T-helper 1 cell (primary cell): ENCODE measurements at regions not wholly inside any gene's neighbourhood (a gene's known extent, or its start where the extent isn't known, plus 50 kb on each side); places are given as distances from the start of the nearest gene placed in this dataset.
"Not testable (repeated sequence)": the region's sequence is repeated elsewhere in the genome, so short reads cannot be mapped to it uniquely, and the experiment has no call there.

Experiments used
- DNase-seq, 5 donors: peaks; one replicate each; pipeline ENCODE4 v3.0.0-alpha.2; 2012 to 2020

- no peak for DNase-seq
Observed at GRCh38 chr21:24456358-24456757, 1150.9 kb downstream of the MRPL39 start.

DNA sequence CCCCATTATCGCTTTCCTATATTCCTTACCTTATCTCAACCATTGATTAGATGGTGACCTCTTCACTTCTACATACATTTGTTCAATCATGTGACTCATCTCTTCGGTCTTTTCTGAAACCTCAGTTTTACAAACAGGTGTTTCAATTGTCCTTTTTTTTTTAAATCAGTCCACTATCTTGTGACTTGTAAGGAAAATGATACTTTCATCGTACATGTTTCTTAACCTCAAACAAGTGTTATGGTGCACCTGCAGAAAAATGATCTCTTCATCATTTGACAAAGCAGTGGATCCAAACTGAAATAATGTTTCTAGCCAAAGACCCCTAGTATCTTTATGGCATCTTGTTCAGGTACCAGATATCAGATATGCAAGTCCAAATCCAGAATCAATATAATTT, 1157.2 kb downstream of the MRPL39 start:
- no peak for DNase-seq

GRCh38 chr21:24445517-24445916, 1161.8 kb downstream of the MRPL39 start:
- no peak for DNase-seq

- no peak for DNase-seq
Observed at GRCh38 chr21:24444736-24445135, 1162.5 kb downstream of the MRPL39 start.

DNA sequence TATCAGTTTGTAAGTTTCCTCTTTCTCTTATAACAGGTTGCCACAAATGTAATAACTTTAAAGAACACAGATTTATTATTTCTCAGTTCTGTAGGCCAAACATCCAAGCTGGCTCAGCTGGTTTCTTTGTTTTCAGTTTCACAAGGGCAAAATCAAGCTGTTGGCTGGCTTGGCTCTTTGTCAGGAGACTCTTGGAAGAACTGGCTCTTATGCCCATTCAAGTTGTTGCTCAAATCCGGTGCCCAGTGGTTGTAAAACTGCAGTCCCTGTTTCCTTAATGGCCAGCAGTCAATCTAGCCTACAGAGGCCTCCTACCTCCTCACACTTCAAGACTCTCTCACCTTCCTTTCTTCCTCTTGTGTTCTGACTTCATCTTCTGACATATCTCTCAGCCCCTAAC, 1171.0 kb downstream of the MRPL39 start:
- no peak for DNase-seq

GRCh38 chr21:24428591-24429199, 1178.6 kb downstream of the MRPL39 start:
- peak in 1 of 5 donors; percentile 41 for DNase-seq

- no peak for DNase-seq
Observed at GRCh38 chr21:24424776-24425175, 1182.5 kb downstream of the MRPL39 start.

DNA sequence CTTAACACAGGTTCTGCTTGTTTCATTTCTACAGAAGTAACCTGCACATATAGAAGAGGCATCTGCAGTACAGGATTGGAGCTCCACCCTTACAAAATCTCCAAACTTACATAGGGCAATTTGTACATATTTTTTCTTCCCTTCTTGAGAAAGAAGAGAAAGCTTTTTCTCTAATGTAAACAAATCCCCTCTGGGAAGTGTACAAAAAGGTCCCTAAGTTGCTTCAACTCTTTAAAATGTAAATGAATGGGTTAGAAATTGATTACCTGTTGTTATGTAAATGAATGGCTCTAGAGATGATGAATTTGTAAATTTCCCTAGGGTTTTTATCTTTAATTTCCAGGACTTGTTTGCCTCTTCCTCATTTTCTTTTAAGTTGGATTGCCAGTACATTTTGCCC, 1183.7 kb downstream of the MRPL39 start:
- no peak for DNase-seq

GRCh38 chr21:24420689-24421088, 1186.6 kb downstream of the MRPL39 start:
- DNase-seq: no peak

GRCh38 chr21:24419641-24420040, 1187.6 kb downstream of the MRPL39 start:
- DNase-seq: not testable (repeated sequence)

GRCh38 chr21:24418671-24419070, 1188.6 kb downstream of the MRPL39 start:
- DNase-seq: no peak

DNA sequence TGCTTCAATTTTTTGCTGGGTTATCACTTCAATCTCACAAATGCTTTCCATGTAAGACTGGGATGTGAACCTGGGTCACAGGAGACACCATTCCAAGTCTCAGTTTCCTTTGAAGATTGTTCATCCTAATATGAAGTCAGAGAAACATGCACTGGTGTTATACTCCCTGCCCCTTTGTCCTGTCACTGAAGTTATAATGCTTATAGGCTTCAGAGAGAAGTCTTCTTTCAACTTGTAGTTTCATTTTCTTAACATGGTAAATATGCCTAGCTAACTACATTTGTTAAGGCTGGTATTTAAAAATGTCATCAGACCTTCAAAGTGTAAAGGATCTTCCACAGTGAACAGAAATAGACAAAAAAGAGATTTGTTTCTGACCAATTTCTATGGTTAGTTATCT, 1195.9 kb downstream of the MRPL39 start:
- no peak for DNase-seq

- no peak for DNase-seq
Observed at GRCh38 chr21:24403221-24403620, 1204.1 kb downstream of the MRPL39 start.

GRCh38 chr21:24395320-24395923, 1211.9 kb downstream of the MRPL39 start:
- no peak for DNase-seq

- DNase-seq: no peak
Observed at GRCh38 chr21:24375201-24375600, 1232.1 kb downstream of the MRPL39 start.

GRCh38 chr21:24372506-24372905, 1234.8 kb downstream of the MRPL39 start:
- no peak for DNase-seq

DNA sequence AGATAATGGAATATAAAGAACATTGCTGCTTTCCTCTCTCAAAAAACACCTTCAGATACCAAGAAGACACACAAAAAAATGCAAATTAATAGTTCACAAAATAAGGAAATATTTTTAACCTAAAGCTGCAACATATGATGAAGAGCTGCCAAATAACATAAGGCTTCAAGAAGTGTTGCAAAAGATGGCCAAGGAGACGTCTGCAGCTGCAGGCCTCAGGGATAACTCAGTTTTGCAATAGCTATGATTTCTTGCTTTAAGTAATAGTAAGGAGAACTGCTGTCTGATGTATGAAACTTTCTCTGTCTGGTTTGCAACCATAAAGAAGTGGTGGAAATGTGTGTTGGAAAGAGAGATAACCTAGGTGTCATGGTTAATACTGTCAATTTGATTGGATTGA, 1237.5 kb downstream of the MRPL39 start:
- no peak for DNase-seq

DNA sequence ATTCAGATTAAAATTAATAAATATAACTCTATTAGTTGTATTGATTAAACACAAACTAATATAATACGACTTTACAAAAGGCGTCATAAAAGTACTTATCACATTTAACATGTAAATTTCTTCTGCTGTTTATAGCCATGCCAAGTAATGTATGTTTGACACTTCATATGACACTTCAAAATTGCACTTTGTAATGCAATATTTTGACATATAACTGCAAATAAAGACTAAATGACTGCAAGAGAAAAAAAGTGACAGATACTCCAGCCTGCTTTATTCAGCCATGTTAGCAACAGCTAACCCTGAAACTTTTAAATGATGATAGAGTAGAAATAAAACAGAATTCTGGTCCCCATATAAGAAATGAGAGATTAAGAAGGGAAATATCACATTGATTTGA, 1238.0 kb downstream of the MRPL39 start:
- DNase-seq: no peak

GRCh38 chr21:24367936-24368335, 1239.3 kb downstream of the MRPL39 start:
- DNase-seq: no peak

DNA sequence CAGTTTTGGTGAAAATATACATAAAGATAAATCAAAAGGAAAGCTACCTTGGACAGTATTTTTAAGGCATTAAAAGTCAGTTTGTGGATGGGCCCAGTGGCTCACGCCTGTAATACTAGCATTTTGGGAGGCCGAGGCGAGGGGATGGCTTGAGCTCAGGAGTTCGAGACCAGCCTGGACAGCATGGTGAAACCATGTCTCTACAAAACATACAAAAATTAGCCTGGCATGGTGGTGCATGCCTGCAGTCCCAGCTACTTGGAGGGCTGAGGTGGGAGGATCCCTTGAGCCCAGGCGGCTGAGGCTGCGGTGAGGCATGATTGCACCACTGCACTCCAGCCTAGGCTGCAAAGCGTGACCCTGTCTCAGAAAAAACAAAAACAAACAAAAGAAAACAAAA, 1253.8 kb downstream of the MRPL39 start:
- no peak for DNase-seq

DNA sequence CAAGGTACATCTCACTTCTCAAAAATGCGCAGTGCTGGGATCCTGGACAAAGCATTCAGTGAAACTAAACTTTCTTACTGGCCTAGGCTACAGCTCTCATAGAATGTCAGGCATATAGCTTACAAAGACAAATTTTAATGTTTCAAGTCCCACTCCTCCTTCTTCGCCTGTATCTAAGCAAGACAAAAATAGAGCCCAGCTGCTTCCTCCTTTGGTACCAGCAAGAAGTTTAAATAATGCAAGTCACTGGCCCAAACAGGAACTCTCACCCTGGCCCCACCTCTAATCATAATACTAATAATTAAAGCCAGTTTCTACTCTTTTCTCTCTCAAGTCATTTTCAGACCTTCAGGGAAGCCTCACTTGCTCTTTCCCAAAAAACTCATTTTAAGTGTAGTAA, 1267.9 kb downstream of the MRPL39 start:
- DNase-seq: no peak

GRCh38 chr21:24336491-24336890, 1270.8 kb downstream of the MRPL39 start:
- no peak for DNase-seq

DNA sequence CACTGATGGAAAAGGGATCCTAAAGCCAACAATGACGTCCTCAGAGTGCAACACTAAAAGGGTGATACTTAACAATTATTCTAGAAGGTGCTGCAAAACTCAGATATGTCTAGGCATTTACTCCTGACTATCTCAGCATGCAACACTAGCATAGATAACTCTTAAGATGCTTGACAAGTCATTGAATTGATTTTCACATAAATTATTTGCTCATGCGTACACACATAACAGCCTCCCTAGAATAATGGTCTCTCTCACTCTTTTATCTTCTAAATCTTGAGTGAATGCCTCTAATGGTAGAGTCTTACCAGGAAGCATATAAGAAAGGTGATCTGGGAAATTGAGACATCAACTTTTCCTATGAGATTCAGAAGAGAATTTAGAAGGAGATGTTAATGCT, 1283.7 kb downstream of the MRPL39 start:
- DNase-seq: no peak

DNA sequence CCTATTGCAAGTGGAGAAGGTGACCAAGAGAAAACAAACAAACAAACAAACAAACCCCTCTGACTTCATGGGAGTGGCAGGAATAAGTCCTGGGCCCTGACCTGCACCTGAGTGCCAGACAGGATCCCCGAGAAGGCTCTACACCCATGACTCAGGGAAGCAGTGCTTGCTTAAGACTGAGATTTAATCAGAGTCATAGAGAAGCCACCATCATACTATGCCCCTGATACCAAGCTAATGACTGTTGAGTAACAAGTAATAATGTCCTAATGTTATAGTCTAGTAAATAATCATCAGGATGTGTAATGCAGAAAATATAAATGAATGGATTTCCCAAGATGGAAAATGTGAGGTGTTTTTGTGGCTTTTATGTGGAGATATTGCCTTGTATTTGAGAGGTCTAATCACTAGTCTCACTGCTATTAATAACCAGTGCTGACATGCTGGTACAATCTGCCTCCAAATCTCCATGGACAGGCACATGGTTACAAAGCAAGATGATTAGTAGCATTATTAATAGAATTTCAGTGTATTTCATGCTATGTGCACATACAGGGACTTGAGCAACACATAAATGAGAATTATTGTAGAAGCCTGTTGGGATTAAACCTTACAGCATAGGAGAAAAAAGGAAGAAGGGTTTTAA, 1290.9 kb downstream of the MRPL39 start:
- no peak for DNase-seq

DNA sequence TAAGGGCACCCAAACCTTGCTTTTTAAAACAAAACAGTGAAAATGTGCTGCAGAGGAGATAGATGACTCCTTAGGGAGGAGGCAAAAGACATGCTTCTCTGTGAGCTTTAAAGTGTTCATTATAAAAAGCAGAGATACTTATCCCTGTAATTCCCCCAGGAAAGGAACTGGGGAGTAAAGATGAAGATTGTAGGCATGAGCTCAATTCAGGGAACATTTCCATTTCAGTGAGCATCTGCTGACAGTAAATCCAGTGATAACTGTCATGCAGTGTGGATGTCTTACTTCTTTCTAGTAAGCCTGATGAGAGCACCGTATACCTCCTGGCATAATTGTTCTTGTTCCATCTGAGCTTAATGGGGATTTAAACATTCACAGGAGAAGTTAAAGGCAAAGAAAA, 1296.5 kb downstream of the MRPL39 start:
- no peak for DNase-seq
